Fibroblast of lung (primary cell): ENCODE measurements at regions not wholly inside any gene's neighbourhood (a gene's known extent, or its start where the extent isn't known, plus 50 kb on each side); places are given as distances from the start of the nearest gene placed in this dataset.

Source experiments
- DNase-seq, 2 donors: peaks; one replicate each; pipeline versions ENCODE4 v3.0.0 to v3.0.0-alpha.2; 2010; ENCODE audit warnings: low read depth in 2 of 2
- H2AFZ ChIP-seq: 2 replicates; pipeline ENCODE4 v1.5.1; 2012; ENCODE audit warnings: low read length, control low read depth, inconsistent platforms
- H3K27ac ChIP-seq: 2 replicates; pipeline ENCODE4 v1.5.1; 2011; ENCODE audit warnings: low read length, control low read depth; ENCODE audit not compliant: insufficient read depth
- H3K27me3 ChIP-seq: 2 replicates; pipeline ENCODE4 v1.5.1; 2011; ENCODE audit warnings: mild to moderate bottlenecking, low read length; ENCODE audit not compliant: control insufficient read depth, insufficient read depth
- H3K36me3 ChIP-seq: 2 replicates; pipeline ENCODE4 v1.5.1; 2011; ENCODE audit warnings: low read length; ENCODE audit not compliant: control insufficient read depth, insufficient read depth
- H3K4me1 ChIP-seq: 2 replicates; pipeline ENCODE4 v1.5.1; 2011; ENCODE audit warnings: low read length; ENCODE audit not compliant: control insufficient read depth, insufficient read depth; ENCODE audit errors: extremely low read depth
- H3K4me2 ChIP-seq: 2 replicates; pipeline ENCODE4 v1.5.1; 2011; ENCODE audit warnings: low read length, control low read depth; ENCODE audit not compliant: insufficient read depth; ENCODE audit errors: extremely low read depth
- H3K4me3 ChIP-seq, 4 experiments: fragments of 200-600 bp in 1 of 4; sonication (generic) in 1 of 4; replicated peaks in 1 of 4; 2 replicates each; pipeline ENCODE4 v1.5.1; 2011 to 2016; ENCODE audit warnings: low read length in 4 of 4, low read depth in 3 of 4, mild to moderate bottlenecking in 3 of 4, control low read depth in 2 of 4, inconsistent platforms in 1 of 4, mixed read lengths in 1 of 4; ENCODE audit not compliant: insufficient read depth in 1 of 4; ENCODE audit errors: control extremely low read depth in 1 of 4
- H3K79me2 ChIP-seq: 2 replicates; pipeline ENCODE4 v1.5.1; 2012; ENCODE audit warnings: mild to moderate bottlenecking, low read length, inconsistent platforms; ENCODE audit not compliant: control insufficient read depth, insufficient read depth
- H3K9ac ChIP-seq: 2 replicates; pipeline ENCODE4 v1.5.1; 2011; ENCODE audit warnings: mild to moderate bottlenecking, low read length, control low read depth; ENCODE audit not compliant: insufficient read depth
- H3K9me3 ChIP-seq: 2 replicates; pipeline ENCODE4 v1.5.1; 2012; ENCODE audit warnings: low read depth, low read length; ENCODE audit not compliant: control insufficient read depth, insufficient read depth
- H4K20me1 ChIP-seq: 2 replicates; pipeline ENCODE4 v1.5.1; 2011; ENCODE audit warnings: low read length; ENCODE audit not compliant: control insufficient read depth, insufficient read depth; ENCODE audit errors: extremely low read depth
- CTCF ChIP-seq, 2 donors: IDR thresholded peaks in 1 of 2; conservative IDR thresholded peaks in 1 of 2; 1 replicate in 1 of 2; 2 replicates in 1 of 2; pipeline ENCODE4 v1.5.1; 2011 to 2012; ENCODE audit warnings: low read length in 2 of 2, control low read depth in 1 of 2, inconsistent platforms in 1 of 2, low read depth in 1 of 2, mild to moderate bottlenecking in 1 of 2
- EZH2 ChIP-seq: IDR thresholded peaks from 2 replicates; pipeline ENCODE4 v1.5.1; 2012; ENCODE audit warnings: low read length, control low read depth, mild to moderate bottlenecking; ENCODE audit errors: missing control alignments

DNA sequence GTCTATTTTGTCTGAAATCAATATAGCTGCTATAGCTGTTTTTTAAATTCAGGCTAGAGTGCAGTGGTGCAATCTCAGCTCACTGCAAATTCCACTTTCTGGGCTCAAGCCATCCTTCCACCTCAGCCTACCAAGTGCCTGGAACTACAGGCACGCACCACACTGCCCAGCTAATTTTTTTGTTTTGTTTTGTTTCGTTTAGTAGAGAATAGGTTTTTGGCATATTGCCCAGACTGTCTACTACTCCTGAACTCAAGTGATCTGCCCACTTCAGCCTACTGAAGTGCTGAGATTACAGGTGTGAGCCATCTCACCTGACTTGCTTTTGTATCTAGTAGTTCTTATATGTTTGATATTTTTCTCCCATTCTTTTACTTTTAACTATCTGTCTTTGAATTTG, 259.7 kb downstream of the CDH19 start:
- Histone ChIP-seq H4K20me1 (no peaks in the 10 kb centered on the region), H2AFZ (no peak overlapping the region), H3K4me2 (no peak overlapping the region), H3K27ac (no peak overlapping the region), H3K9ac (no peak overlapping the region), H3K36me3 (no peaks in the 10 kb centered on the region), H3K79me2 (no peaks in the 10 kb centered on the region), H3K27me3 (no peaks in the 10 kb centered on the region), H3K4me1 (no peaks in the 10 kb centered on the region), H3K9me3 (no peaks in the 10 kb centered on the region), H3K4me3 (no peak overlapping the region)
- TF ChIP-seq EZH2, result no peak
- TF ChIP-seq CTCF (conservative IDR thresholded peaks at IDR 0.05 in 1 of 2, IDR thresholded peaks at IDR 0.05 in 1 of 2; ENCODE audit: low read depth in 1 of 2, low read length in 2 of 2), result no peak
- DNase-seq, result no peak

DNA sequence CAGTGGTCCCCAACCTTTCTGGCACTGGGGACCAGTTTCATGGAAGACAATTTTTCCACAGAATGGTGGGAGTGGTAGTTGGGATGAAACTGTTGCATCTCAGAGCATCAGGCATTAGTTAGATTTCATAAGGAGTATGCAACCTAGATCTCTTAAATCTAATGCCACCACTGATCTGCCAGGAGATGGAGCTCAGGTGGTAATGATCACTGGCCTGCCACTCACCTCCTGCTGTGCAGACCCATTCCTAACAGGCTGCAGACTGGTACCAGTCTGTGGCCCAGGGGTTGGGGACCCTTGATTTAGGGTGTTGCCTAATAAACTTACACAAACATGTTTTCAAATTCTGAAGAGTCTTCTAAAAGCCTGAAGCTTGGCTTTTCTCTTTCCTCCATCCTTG, 261.3 kb downstream of the CDH19 start:
- TF ChIP-seq EZH2, result no peak
- TF ChIP-seq CTCF (conservative IDR thresholded peaks at IDR 0.05 in 1 of 2, IDR thresholded peaks at IDR 0.05 in 1 of 2; ENCODE audit: low read depth in 1 of 2, low read length in 2 of 2), result no peak
- H3K36me3 ChIP-seq, result no peaks in the 10 kb centered on the region
- no peaks in the 10 kb centered on the region for H4K20me1 ChIP-seq
- H3K4me3 ChIP-seq, result no peak overlapping the region
- H3K27me3 ChIP-seq, result no peaks in the 10 kb centered on the region
- H3K79me2 ChIP-seq, result no peaks in the 10 kb centered on the region
- no peaks in the 10 kb centered on the region for H3K9me3 ChIP-seq
- no peak overlapping the region for H2AFZ ChIP-seq
- no peak for DNase-seq
- no peak overlapping the region for H3K27ac ChIP-seq
- no peak overlapping the region for H3K9ac ChIP-seq
- no peaks in the 10 kb centered on the region for H3K4me1 ChIP-seq
- H3K4me2 ChIP-seq, result no peak overlapping the region

DNA sequence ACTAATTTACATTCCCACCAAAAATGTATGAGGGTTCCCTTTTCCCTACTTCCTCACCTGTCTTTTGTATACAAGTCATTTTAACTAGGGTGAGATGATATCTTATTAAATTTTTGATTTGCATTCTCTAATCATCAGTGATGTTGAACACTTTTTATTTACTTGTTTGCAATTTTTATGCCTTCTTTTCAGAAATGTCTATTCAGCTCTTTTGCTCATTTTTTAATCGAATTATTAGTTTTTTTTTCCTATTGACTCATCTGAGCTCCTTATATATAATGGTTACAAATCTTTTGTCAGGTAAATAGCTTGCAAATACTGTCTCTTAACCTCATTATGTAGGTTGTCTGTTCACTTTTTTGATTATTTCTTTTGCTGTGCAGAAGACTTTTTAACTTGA, 269.4 kb downstream of the CDH19 start:
- Histone ChIP-seq H3K27me3 (no peaks in the 10 kb centered on the region), H3K27ac (no peak overlapping the region), H4K20me1 (no peaks in the 10 kb centered on the region), H3K9ac (no peak overlapping the region), H3K9me3 (no peaks in the 10 kb centered on the region), H3K4me2 (no peak overlapping the region), H2AFZ (no peak overlapping the region), H3K4me1 (no peaks in the 10 kb centered on the region), H3K4me3 (no peak overlapping the region), H3K36me3 (no peaks in the 10 kb centered on the region), H3K79me2 (no peaks in the 10 kb centered on the region)
- DNase-seq, result no peak
- TF ChIP-seq EZH2, result no peak
